ENCODE measurements at regions not wholly inside any gene's neighbourhood (a gene's known extent, or its start where the extent isn't known, plus 50 kb on each side); places are given as distances from the start of the nearest gene placed in this dataset.

GRCh38 chr5:52497133-52497693, 290.5 kb upstream of the ITGA1 start:
- Histone ChIP-seq H3K4me3 (ENCODE audit: insufficient read depth, low read depth, low read length) (no peak overlapping the region), H3K36me3 (replicated peaks; ENCODE audit: control insufficient read depth, insufficient read depth, low read length) (no peaks in the 10 kb centered on the region), H3K27me3 (ENCODE audit: control insufficient read depth, insufficient read depth, low read length) (no peaks in the 10 kb centered on the region)
- no peak for DNase-seq

- H3K36me3 ChIP-seq (replicated peaks; ENCODE audit: control insufficient read depth, insufficient read depth, low read length) = no peaks in the 10 kb centered on the region
- no peak overlapping the region for H3K4me3 ChIP-seq (ENCODE audit: insufficient read depth, low read depth, low read length)
- no peak for DNase-seq
- H3K27me3 ChIP-seq (ENCODE audit: control insufficient read depth, insufficient read depth, low read length) = no peaks in the 10 kb centered on the region
Measured at GRCh38 chr5:52498607-52499006, 289.1 kb upstream of the ITGA1 start.

GRCh38 chr5:52502460-52502999, 285.2 kb upstream of the ITGA1 start:
- no peak for DNase-seq
- Histone ChIP-seq H3K36me3 (replicated peaks; ENCODE audit: control insufficient read depth, insufficient read depth, low read length) (no peaks in the 10 kb centered on the region), H3K4me3 (ENCODE audit: insufficient read depth, low read depth, low read length) (no peak overlapping the region), H3K27me3 (ENCODE audit: control insufficient read depth, insufficient read depth, low read length) (no peaks in the 10 kb centered on the region)

GRCh38 chr5:52504584-52505240, 283.0 kb upstream of the ITGA1 start:
- Histone ChIP-seq H3K27me3 (ENCODE audit: control insufficient read depth, insufficient read depth, low read length) (no peaks in the 10 kb centered on the region), H3K36me3 (replicated peaks; ENCODE audit: control insufficient read depth, insufficient read depth, low read length) (no peaks in the 10 kb centered on the region), H3K4me3 (ENCODE audit: insufficient read depth, low read depth, low read length) (no peak overlapping the region)
- DNase-seq = no peak

GRCh38 chr5:52517667-52518066, 270.0 kb upstream of the ITGA1 start:
- Histone ChIP-seq H3K36me3 (replicated peaks; ENCODE audit: control insufficient read depth, insufficient read depth, low read length) (no peaks in the 10 kb centered on the region), H3K27me3 (ENCODE audit: control insufficient read depth, insufficient read depth, low read length) (no peaks in the 10 kb centered on the region), H3K4me3 (ENCODE audit: insufficient read depth, low read depth, low read length) (no peak overlapping the region)
- DNase-seq = no peak

GRCh38 chr5:52520171-52520570, 267.5 kb upstream of the ITGA1 start:
- Histone ChIP-seq H3K36me3 (replicated peaks; ENCODE audit: control insufficient read depth, insufficient read depth, low read length) (no peaks in the 10 kb centered on the region), H3K4me3 (ENCODE audit: insufficient read depth, low read depth, low read length) (no peak overlapping the region), H3K27me3 (ENCODE audit: control insufficient read depth, insufficient read depth, low read length) (no peaks in the 10 kb centered on the region)
- DNase-seq = no peak

- H3K4me3 ChIP-seq (ENCODE audit: insufficient read depth, low read depth, low read length) = no peak overlapping the region
- DNase-seq = no peak
- H3K36me3 ChIP-seq (replicated peaks; ENCODE audit: control insufficient read depth, insufficient read depth, low read length) = no peaks in the 10 kb centered on the region
- H3K27me3 ChIP-seq (ENCODE audit: control insufficient read depth, insufficient read depth, low read length) = no peaks in the 10 kb centered on the region
Measured at GRCh38 chr5:52521236-52521635, 266.5 kb upstream of the ITGA1 start.

GRCh38 chr5:52523701-52524100, 264.0 kb upstream of the ITGA1 start:
- Histone ChIP-seq H3K4me3 (ENCODE audit: insufficient read depth, low read depth, low read length) (no peak overlapping the region), H3K27me3 (ENCODE audit: control insufficient read depth, insufficient read depth, low read length) (no peaks in the 10 kb centered on the region), H3K36me3 (replicated peaks; ENCODE audit: control insufficient read depth, insufficient read depth, low read length) (no peaks in the 10 kb centered on the region)
- DNase-seq = no peak

- no peak overlapping the region for H3K4me3 ChIP-seq (ENCODE audit: insufficient read depth, low read depth, low read length)
- no peak for DNase-seq
Measured at GRCh38 chr5:52531105-52531504, 256.6 kb upstream of the ITGA1 start.

GRCh38 chr5:52543594-52543993, 244.1 kb upstream of the ITGA1 start:
- H3K4me3 ChIP-seq (ENCODE audit: insufficient read depth, low read depth, low read length) = no peak overlapping the region
- no peaks in the 10 kb centered on the region for H3K36me3 ChIP-seq (replicated peaks; ENCODE audit: control insufficient read depth, insufficient read depth, low read length)
- DNase-seq = no peak
- H3K27me3 ChIP-seq (ENCODE audit: control insufficient read depth, insufficient read depth, low read length) = no peaks in the 10 kb centered on the region

More at GRCh38 chr5:52531105-52531504, 256.6 kb upstream of the ITGA1 start:
- Histone ChIP-seq H3K27me3 (ENCODE audit: control insufficient read depth, insufficient read depth, low read length) (no peaks in the 10 kb centered on the region), H3K36me3 (replicated peaks; ENCODE audit: control insufficient read depth, insufficient read depth, low read length) (no peaks in the 10 kb centered on the region)

GRCh38 chr5:52544738-52545137, 243.0 kb upstream of the ITGA1 start:
- Histone ChIP-seq H3K27me3 (ENCODE audit: control insufficient read depth, insufficient read depth, low read length) (no peaks in the 10 kb centered on the region), H3K36me3 (replicated peaks; ENCODE audit: control insufficient read depth, insufficient read depth, low read length) (no peaks in the 10 kb centered on the region), H3K4me3 (ENCODE audit: insufficient read depth, low read depth, low read length) (no peak overlapping the region)
- no peak for DNase-seq

GRCh38 chr5:52554293-52554692, 233.4 kb upstream of the ITGA1 start:
- Histone ChIP-seq H3K36me3 (replicated peaks; ENCODE audit: control insufficient read depth, insufficient read depth, low read length) (no peaks in the 10 kb centered on the region), H3K4me3 (ENCODE audit: insufficient read depth, low read depth, low read length) (no peak overlapping the region), H3K27me3 (ENCODE audit: control insufficient read depth, insufficient read depth, low read length) (no peaks in the 10 kb centered on the region)
- DNase-seq = no peak

- Histone ChIP-seq H3K4me3 (ENCODE audit: insufficient read depth, low read depth, low read length) (no peak overlapping the region), H3K27me3 (ENCODE audit: control insufficient read depth, insufficient read depth, low read length) (no peaks in the 10 kb centered on the region), H3K36me3 (replicated peaks; ENCODE audit: control insufficient read depth, insufficient read depth, low read length) (no peaks in the 10 kb centered on the region)
- DNase-seq = no peak
Measured at GRCh38 chr5:52560366-52560765, 227.3 kb upstream of the ITGA1 start.

GRCh38 chr5:52562473-52562872, 225.2 kb upstream of the ITGA1 start:
- no peak for DNase-seq
- Histone ChIP-seq H3K36me3 (replicated peaks; ENCODE audit: control insufficient read depth, insufficient read depth, low read length) (no peaks in the 10 kb centered on the region), H3K4me3 (ENCODE audit: insufficient read depth, low read depth, low read length) (no peak overlapping the region), H3K27me3 (ENCODE audit: control insufficient read depth, insufficient read depth, low read length) (no peaks in the 10 kb centered on the region)

GRCh38 chr5:52564587-52564986, 223.1 kb upstream of the ITGA1 start:
- DNase-seq = no peak
- no peaks in the 10 kb centered on the region for H3K36me3 ChIP-seq (replicated peaks; ENCODE audit: control insufficient read depth, insufficient read depth, low read length)
- H3K4me3 ChIP-seq (ENCODE audit: insufficient read depth, low read depth, low read length) = no peak overlapping the region
- H3K27me3 ChIP-seq (ENCODE audit: control insufficient read depth, insufficient read depth, low read length) = no peaks in the 10 kb centered on the region
